DMS79 (cell line): ENCODE measurements at regions not wholly inside any gene's neighbourhood (a gene's known extent, or its start where the extent isn't known, plus 50 kb on each side); places are given as distances from the start of the nearest gene placed in this dataset.
"Not testable (repeated sequence)": the region's sequence is repeated elsewhere in the genome, so short reads cannot be mapped to it uniquely, and the experiment has no call there.

Source experiments
- DNase-seq: peaks from one replicate; lab custom pipeline; 2025; lab: John Stamatoyannopoulos, UW

DNA sequence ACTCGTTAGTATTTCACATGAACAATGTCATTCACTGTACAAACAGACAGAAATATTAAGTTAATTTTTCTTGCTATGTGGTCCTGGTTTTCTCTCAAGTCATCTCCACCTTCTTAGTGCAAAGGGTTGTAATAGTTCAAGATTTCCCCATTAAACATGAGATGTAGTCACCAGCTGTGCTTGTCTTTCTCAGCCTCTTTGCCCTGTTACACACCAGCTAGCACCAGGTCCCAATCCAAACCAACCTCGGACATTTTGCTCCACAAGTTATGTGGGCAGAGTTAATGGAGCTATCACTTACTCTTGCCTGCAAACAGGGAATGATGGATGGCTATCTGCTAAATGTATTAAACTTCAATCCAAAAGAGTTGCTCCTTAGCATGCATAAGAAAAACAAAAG lies 328.1 kb downstream of the TLE1 start:
- DNase-seq: no peak

DNA sequence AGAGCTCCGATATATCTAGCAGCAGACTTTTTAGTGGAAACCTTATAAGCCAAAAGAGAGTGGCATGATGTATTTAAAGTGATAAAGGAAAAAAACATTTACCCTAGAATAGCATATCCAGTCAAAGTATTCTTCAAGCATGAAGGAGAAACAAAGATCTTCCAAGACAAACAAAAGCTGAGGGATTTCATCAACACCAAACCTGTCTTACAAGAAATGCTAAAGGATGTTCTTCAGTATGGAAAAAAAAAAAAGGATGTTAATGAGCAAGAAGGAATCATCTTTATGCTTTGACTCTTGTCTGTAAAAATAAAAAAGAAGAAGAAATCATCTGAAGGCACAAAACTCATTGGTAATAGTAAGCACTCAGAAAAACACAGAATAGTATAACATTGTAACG lies 338.2 kb downstream of the TLE1 start:
- DNase-seq: no peak

DNA sequence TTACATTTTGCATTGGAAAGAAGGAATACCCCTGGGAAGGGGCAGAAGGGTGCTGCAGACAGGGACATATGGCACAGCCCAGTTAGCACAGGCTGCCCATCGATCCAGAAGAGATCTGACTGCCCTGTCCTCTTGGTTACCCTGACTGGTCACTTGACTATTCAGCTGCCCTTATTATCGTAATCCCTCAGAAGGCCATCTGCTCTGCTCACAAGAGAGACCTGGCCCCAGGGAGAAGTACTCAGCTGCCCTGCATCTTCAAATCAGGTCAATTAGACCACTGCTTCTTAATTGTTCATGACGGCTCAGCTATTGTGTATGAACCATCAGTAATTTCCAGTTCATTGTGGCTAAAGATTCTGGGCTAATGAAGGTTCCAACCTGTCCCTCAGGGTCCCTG lies 345.0 kb downstream of the TLE1 start:
- DNase-seq: no peak

DNA sequence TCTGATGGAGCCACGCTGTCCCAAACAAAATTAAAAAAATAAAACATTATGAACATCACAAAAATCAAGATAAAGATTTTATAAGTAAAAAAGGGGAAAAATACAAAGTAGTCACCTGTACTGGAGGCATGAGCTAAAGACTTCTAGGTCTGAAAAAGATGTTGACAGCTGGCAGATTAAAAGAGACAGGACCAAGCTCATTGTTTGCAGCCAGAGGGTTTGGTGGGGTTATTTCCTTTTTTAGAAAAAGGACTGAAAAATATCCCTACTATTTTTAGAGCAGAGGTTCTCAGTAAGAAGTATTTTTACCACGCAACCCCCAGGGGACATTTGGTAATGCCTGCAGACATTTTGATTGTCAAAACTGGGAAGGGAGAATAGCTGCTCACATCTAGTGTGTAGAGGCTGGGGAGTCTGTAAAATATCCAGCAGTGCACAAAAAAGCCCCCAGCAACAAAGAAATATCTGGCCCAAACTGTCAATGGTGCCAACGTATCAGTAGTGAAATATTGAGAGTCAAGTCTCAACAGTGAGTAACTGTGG lies 353.4 kb downstream of the TLE1 start:
- no peak for DNase-seq

DNA sequence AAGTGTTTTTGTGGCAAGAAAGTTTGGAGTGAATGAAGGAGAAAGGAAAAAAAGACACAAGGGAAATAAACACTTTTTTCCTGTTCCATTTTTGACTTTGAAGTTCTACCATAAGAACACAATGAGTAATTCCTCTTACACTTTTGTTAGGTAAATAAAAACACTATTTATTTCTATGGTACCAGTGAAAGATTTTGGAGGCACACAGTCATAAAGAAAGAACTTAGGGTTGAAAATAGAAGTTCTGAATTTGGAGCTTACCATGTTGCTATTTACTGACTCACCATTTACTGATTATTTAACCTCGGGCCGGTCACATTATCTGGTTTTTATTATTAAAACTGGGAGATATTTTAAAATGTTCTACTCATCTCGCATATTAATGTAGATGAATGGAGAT lies 367.8 kb downstream of the TLE1 start:
- no peak for DNase-seq

DNA sequence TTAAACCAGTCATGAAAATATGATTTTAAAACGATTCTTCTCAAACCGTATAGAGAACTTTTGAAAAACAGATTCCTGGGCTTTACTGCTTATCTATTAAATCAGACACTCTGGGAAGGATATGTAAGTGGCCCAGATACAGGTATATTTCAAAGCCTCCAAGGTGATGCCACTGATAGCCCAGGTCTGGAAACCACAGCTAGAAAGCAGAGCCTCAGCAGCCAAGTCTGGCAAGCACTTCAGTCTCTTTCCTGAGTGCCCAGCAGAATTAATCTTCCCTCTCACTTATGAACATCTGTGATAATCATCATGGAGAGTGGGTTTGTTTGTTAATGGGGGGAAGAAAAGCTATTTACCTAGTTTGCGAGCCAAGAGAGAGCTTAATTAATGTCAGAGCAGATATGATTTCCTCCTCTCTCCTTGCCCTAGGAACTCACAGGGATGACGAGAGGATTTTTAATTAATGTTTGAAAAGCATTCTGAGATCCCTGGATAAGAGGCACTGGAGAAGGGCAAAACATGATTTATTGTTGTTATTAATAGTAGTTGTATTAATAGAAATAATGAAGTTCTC lies 368.4 kb downstream of the TLE1 start:
- DNase-seq: peak; percentile 67

DNA sequence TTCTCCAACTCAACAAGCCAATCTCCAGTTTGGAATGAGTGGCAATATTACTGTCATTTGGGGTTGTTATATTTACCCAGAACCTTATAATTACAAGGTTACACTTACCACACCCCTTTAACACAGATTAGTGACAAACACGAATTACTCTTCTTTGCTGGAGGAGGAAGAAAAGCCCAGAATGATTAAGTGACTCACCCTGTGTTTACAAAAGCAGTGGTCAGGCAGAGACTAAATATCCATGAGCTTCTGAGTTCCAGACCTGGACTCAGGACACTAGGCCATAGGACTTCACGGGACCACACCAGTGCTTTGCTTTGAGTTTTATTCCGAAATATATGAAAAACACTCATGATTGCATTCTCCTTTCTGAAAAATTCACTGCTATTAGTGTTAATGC lies 370.8 kb downstream of the TLE1 start:
- no peak for DNase-seq

DNA sequence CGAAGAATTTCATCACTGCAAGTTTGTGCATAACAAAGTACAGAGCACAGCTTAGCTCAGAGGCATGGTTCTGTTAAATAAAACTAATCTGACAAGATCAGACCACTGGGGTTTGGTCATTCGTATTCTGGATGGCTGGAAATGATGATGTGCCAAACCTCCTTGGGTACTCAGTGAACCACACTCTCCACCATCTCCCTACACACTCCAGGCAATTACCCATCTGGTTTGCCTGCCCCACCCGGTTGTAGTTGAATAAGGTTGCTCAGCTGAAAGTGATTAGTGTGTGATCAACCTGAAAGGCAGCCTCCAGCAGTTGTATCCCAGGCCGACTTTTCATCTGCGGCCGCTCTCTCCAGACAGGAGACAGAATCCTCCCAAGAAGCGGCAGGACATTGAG lies 371.4 kb downstream of the TLE1 start:
- DNase-seq: no peak

DNA sequence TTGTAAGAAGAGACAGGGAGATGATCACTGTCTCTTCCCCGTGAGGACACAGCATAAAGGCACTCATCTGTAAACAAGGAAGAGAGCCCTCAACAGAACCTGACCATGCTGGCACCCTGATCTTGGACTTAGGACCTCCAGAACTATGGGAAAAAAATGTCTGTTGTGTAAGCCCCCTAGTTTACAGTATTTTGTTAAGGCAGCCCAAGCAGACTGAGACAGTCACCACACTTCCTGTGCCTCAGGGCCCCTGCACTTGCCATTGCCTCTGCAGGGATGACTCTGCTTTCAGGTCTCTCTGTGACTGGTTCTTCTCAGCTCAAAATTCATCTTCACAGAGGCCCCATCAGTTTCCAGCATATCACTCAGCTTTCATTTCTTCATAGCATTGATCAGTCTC lies 372.1 kb downstream of the TLE1 start:
- no peak for DNase-seq

DNA sequence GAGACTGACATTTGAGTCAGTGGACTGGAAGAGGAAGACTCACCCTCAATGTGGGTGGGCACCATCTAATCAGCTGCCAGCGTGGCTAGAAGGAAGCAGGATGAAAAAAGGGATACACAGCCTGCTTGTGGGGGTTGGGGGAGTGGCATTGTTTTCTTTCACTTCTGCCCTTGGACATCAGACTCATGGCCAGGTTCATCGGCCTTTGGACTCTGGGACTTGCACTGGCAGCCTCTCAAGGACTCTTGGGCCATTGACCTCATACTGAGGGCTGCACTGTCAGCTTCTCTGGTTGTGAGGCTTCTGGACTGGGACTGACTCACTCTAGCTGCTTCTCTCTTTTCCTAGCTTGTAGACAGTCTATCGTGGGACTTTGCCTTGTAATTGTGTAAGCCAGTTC lies 374.9 kb downstream of the TLE1 start:
- no peak for DNase-seq

DNA sequence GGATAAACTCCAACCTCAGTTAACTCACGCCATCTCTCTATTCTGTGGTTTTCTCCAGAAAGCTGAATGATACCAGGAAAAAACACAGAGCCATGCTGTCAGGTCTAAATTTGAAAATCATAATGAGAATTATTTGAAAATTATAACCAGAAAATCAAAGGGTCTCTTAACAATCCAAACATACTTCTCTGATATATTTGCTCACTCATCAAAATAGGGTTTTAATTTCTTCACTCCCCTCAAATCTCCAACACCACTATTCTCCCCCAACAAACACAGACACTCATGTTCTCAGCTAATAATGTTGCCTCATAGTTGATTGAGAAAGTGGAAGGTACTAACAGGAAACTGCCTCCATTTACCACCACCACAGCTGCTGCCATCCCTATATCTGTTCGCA lies 375.5 kb downstream of the TLE1 start:
- no peak for DNase-seq

DNA sequence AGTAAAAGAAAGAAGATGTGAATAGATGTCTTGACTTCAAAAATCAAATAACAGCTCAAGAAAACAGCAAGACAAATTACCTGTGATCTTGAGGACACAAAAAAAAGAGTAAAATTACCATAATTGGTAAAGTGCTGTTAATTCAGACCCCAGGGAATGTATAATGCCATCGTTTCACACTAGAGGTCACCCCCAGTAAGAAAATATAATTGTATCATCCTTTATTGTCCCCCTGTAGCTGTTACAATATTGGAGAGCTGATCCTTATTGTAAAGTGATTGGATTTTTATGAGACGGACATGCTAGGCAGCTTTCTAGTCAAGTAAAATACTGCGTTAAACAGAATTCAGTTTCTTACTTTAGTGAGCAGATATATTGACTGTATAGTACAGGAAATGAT lies 377.0 kb downstream of the TLE1 start:
- no peak for DNase-seq

DNA sequence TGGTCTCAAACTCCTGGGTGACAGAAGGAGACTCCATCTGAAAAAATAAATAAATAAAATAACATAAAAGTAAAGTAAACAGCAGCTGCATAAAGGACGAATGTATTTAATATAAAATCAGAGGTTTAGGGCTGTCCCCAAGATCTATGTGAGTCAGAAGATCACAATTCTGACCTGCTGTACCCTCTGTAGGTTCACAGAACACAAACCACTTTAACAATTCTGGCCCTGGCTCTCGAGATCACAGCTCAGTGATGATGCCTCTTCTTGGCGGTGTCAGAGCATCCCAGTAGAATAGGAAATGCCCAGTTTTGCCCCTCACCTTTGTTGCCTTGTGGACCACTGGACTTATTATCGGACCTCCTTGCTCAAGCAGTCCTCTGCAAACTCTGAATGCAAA lies 380.9 kb downstream of the TLE1 start:
- DNase-seq: no peak

DNA sequence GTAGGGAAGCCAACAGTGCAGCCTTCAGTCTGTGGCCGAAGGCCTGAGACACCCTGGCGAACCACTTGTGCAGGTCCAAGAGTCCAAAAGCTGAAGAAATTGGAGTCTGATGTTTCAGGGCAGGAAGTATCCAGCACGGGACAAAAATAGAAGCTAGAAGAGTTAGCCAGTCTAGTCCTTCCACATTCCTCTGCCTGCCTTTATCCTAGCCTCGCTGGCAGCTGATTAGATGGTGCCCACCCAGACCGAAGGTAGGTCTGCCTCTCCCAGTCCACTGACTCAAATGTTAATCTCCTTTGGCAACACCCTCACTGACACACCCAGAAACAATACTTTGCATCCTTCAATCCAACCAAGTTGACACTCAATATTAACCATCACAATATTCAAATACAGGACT lies 381.6 kb downstream of the TLE1 start:
- DNase-seq: not testable (repeated sequence)

DNA sequence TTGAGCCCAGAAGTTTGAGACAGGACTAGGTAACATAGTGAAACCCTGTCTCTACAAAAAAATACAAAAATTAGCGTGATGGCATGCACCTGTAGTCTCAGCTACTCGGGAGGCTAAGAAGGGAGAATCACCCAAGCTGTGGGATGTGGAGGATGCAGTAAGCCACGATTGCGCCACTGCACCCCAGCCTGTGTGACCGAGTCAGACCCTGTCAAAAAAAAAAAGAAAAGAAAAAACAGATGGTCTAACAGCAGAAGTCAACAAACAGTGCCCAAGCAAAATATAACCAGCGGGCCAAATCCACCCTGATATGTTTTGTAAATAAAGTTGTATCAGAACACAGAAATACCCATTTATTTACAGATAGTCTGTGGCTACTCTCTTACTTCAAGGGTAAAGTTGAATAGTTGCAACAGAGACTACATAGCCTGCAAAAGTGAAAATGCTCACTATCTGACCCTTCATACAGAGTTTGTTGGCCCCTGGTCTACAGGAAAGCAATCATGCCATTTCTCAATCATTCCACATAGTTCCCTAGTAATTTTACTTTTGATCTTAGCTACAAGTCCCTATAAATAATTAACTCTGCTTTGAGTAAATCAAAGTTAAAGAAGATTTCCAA lies 383.7 kb downstream of the TLE1 start:
- DNase-seq: no peak

DNA sequence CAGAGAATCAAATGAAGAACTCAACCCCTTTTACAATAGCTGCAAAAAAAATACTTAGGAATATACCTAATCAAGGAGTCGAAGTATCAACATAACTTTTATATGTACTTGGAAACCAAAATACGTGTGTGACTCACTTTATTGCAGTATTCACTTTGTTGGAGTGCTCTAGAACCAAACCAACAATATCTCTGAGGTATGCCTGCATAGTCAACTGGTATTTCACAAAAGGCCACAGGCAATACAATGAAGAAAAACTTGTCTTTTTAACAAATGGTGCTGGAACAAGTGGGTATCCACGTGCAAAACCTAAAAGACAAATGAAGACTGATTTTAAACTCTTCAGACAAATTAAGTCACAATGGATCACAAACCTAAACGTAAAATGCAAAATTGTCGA lies 385.7 kb downstream of the TLE1 start:
- DNase-seq: no peak

DNA sequence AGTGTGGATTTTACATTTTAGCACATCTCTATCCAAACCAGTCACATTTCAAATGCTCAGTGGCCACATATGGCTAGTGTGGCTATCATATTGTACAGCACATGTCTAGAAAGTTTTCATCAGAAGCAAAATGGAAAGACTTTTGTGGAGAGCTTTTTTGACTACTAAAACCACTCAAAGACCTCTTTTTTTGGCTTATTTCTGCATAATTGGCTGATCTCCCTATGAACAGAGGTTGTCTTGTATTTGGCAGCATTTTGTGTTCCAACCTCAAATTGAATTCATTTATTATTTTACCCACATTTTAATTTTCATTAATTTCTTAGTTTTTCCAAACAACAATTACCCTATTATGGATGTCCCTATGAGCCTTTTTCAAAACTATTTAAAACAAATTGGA lies 395.7 kb downstream of the TLE1 start:
- no peak for DNase-seq

DNA sequence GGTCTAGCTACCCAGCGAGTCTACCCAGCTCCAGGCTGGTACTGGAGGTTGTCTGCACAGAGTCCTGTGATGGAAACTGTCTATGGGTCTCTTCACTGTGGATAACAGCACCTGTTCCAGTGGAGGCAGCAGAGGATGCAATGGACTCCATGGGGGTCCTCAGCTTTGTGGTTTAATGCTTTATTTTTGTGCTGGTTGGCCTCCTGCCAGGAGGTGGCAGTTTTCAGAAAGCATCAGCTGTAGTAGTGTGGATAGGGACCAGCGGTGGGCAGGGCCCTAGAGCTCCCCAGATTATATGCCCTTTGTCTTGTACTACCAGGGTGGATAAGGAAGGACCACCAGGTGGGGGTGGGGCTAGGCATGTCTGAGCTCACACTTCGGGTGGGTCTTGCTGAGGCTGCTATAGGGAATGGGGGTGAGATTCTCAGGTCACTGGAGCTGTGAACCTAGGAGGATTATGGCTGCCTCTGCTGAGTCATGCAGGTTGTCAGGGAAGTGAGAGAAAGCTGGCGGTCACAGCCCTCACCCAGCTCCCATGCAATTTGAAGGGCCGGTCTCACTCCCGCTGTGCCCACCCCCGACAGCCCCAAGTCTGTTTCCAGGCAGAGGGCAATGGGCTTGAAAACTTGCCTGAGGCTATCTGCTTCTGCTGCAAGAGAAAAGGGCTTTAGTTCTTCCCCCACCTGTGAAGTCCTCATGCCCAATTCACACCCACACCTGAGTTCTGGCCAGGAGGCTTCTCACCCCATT lies 397.1 kb downstream of the TLE1 start:
- no peak for DNase-seq

DNA sequence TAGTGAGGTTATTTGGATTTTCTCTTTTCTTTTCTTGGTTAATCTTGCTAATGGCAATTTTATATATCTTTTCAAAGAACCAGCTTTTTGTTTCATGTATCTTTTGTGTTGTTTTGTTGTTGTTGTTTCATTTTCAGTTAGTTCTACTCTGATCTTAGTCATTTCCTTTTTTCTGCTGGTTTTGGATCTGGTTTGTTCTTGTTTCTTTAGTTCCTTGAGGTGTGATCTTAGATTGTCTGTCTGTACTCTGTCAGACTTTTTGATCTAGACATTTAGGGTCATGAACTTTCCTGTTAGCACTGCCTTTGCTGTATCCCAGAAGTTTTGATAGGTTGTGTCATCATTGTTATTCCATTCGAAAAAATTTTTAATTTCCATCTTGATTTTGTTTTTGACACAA lies 399.7 kb downstream of the TLE1 start:
- no peak for DNase-seq

DNA sequence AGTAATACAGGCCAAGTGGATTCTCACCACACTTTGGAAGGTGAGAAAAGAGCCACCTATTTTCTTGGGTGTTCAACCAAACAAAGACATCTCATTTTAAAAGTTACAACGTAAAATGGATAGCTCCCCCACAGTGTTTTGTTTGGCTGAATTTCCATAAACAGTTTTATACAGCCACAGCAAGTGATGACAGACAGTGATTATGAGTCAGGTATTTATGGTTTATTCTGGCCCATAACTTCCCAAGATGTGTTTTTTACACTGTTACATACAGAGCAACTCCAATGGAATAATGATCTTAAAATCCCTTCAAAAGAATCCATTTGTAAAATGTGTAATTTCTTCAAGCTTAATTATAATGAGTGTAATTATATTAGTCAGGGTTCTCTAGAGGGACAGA lies 421.3 kb downstream of the TLE1 start:
- DNase-seq: no peak

DNA sequence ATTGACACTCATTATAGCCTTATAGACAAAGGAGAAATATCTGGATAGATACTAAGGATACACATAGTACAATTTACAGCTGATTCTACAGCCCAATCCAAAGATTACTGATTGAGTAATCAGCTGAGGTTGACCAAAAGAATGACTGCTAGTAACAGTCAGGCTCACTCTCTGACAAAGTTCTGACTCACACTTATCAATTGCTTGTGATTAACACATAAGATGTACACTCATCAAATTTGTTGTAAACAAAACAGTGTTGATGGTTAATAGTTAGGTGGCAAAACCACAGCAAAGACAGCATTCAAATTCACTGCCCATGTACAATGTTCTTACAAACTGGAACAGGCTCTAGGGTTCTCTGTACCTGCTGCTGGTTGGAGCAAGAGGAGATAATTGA lies 422.7 kb downstream of the TLE1 start:
- no peak for DNase-seq

DNA sequence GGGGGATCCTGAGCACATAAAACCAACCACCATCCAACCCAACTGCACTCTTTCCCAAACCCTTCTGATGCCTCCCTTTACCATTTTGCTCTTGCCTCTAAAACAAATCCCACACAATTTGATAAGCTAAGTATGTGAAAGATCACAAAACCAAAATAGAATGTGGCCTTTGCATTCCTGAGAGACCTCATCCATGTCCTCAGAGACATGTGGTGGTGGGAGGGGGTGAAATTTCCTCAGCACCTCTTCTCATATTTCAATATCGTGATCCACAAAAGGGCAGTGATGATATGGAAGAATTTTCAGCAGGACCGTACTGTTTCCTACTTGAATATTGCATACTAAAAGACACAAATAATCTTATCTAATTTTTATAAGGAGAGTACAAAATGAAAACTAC lies 423.3 kb downstream of the TLE1 start:
- no peak for DNase-seq

DNA sequence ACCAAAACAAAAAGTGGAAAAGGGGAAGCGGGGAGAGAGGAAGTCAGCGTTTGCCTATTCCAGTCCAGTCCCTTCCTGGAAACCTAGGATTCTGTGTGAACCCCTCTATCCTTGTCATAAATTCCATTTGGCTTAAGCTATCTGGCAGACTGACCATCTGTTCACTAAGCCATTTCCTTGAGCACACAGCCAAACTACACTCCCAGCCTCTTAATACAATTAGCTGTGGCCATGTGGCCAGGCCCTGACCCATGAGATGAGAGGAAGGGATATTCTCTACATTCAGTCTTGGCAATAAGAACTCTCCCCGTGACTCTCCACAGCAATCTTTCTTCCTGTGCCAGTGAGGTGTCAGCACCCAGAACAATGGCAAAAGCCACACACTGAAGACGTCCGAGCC lies 424.8 kb downstream of the TLE1 start:
- no peak for DNase-seq

DNA sequence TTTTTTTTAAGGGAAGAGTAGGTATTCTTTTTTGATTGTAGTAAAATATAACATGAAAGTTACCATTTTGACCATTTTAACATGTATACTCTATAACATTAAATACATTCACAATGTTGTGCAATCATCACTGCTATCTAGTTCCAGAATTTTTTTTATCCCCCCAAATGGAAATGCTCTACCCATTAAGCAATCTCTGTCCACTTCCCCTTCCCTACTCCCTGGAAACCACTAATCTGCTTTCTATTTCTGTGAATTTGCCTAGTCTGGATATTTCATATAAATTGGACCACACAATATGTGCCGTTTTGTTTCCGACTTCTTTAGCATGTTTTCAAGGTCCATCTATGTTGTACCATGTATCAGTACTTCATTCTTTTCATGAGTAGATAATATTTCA lies 429.5 kb downstream of the TLE1 start:
- no peak for DNase-seq
